ENCODE measurements at regions not wholly inside any gene's neighbourhood (a gene's known extent, or its start where the extent isn't known, plus 50 kb on each side); places are given as distances from the start of the nearest gene placed in this dataset.

GRCh38 chr17:71793518-71793917 is 327.3 kb upstream of the SOX9 start:
- Histone ChIP-seq H3K9me3 (no peaks in the 10 kb centered on the region), H3K4me2 (no peak overlapping the region), H3K4me1 (no peaks in the 10 kb centered on the region), H3K4me3 (no peak overlapping the region), H3K27ac (no peak overlapping the region)
- ChIA-PET POLR2A (no interaction called here), CTCF (interaction anchor here (0.7 to 2.2 kb wide), 2 partner anchors 8 to 1098 kb away, joined by 3 to 6 read pairs; no protein-coding TSS in a partner anchor)
- DNase-seq (ENCODE audit: low read depth in 1 of 2, low spot score in 1 of 2) (no peak), FAIRE-seq (no peak), ATAC-seq (no peak)
- WGBS (ENCODE audit: missing lambda C conversion rate): 37% methylated on average over 2 of the region's 2 CpGs
- no peak for TF ChIP-seq EP300 (IDR thresholded peaks at IDR 0.05)
- TF ChIP-seq POLR2AphosphoS2 (conservative IDR thresholded peaks at IDR 0.05; ENCODE audit: low read length): no peak
- no peak for TF ChIP-seq HEYL (CRISPR knock-in tag; IDR thresholded peaks at IDR 0.05)
- TF ChIP-seq HMGXB4 (CRISPR knock-in tag; IDR thresholded peaks at IDR 0.05; ENCODE audit: borderline replicate concordance): no peak
- no peak for TF ChIP-seq SMC3 (IDR thresholded peaks at IDR 0.05)
- TF ChIP-seq, protein P1, sequence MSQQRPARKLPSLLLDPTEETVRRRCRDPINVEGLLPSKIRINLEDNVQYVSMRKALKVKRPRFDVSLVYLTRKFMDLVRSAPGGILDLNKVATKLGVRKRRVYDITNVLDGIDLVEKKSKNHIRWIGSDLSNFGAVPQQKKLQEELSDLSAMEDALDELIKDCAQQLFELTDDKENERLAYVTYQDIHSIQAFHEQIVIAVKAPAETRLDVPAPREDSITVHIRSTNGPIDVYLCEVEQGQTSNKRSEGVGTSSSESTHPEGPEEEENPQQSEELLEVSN (IDR thresholded peaks at IDR 0.05; ENCODE audit: borderline replicate concordance, low read depth): no peak
- TF ChIP-seq CHD4 (IDR thresholded peaks at IDR 0.05; ENCODE audit: borderline replicate concordance): no peak
- TF ChIP-seq FOXS1 (CRISPR knock-in tag; IDR thresholded peaks at IDR 0.05): no peak

GRCh38 chr17:71798701-71799100 is 322.1 kb upstream of the SOX9 start:
- no peak for DNase-seq (ENCODE audit: low read depth in 1 of 2, low spot score in 1 of 2)
- WGBS (ENCODE audit: missing lambda C conversion rate): 18% methylated on average over 2 of the region's 2 CpGs
- Histone ChIP-seq H3K4me3 (no peak overlapping the region), H3K9me3 (no peaks in the 10 kb centered on the region), H3K4me1 (no peaks in the 10 kb centered on the region), H3K27ac (no peak overlapping the region), H3K4me2 (no peak overlapping the region)
- TF ChIP-seq HES2 (IDR thresholded peaks at IDR 0.05) (no peak), EHF (CRISPR knock-in tag; IDR thresholded peaks at IDR 0.05) (no peak), SREBF2 (IDR thresholded peaks at IDR 0.05) (no peak), BHLHE40 (IDR thresholded peaks at IDR 0.05; ENCODE audit: low read depth, low read length) (no peak), HOXB5 (CRISPR knock-in tag; IDR thresholded peaks at IDR 0.05) (no peak), GATA3 (IDR thresholded peaks at IDR 0.05; ENCODE audit: borderline replicate concordance) (no peak), NFE2L2 (conservative IDR thresholded peaks at IDR 0.05; ENCODE audit: low read length) (no peak)
- no peak for FAIRE-seq
- CTCF ChIA-PET: no interaction called here
- ATAC-seq: no peak
- POLR2A ChIA-PET: no interaction called here

GRCh38 chr17:71799657-71800056 is 321.2 kb upstream of the SOX9 start:
- FAIRE-seq (no peak), ATAC-seq (no peak), DNase-seq (ENCODE audit: low read depth in 1 of 2, low spot score in 1 of 2) (no peak)
- ChIA-PET CTCF (interaction anchor here (0.8 kb wide), 1 partner anchor 19 kb away, joined by 3 read pairs; no protein-coding TSS in a partner anchor), POLR2A (no interaction called here)
- TF ChIP-seq JUN (IDR thresholded peaks at IDR 0.05) (no peak), MAZ (IDR thresholded peaks at IDR 0.05; ENCODE audit: borderline replicate concordance, low read depth, low read length) (no peak), CHD4 (IDR thresholded peaks at IDR 0.05; ENCODE audit: borderline replicate concordance) (no peak), MAFK (IDR thresholded peaks at IDR 0.05; ENCODE audit: partially characterized antibody) (no peak), POLR2A (IDR thresholded peaks at IDR 0.05; ENCODE audit: low read length) (no peak), SMC3 (IDR thresholded peaks at IDR 0.05) (no peak), RCOR1 (IDR thresholded peaks at IDR 0.05; ENCODE audit: low read depth, low read length) (no peak), NPAS2 (CRISPR knock-in tag; IDR thresholded peaks at IDR 0.05; ENCODE audit: borderline replicate concordance) (no peak), RFX5 (IDR thresholded peaks at IDR 0.05) (no peak), HDAC2 (IDR thresholded peaks at IDR 0.05) (no peak), TFCP2L1 (CRISPR knock-in tag; IDR thresholded peaks at IDR 0.05) (no peak), KDM5A (IDR thresholded peaks at IDR 0.05) (no peak), HEYL (CRISPR knock-in tag; IDR thresholded peaks at IDR 0.05) (no peak), RAD21 (conservative IDR thresholded peaks at IDR 0.05 in 1 of 2, IDR thresholded peaks at IDR 0.05 in 1 of 2) (no peak), NFE2L2 (conservative IDR thresholded peaks at IDR 0.05; ENCODE audit: low read length) (no peak), ZFP36 (IDR thresholded peaks at IDR 0.05; ENCODE audit: borderline replicate concordance, partially characterized antibody) (no peak), BCL3 (IDR thresholded peaks at IDR 0.05) (no peak)
- TF ChIP-seq, protein P1 (IDR thresholded peaks at IDR 0.05; ENCODE audit: borderline replicate concordance, low read depth): no peak
- Histone ChIP-seq H3K9me3 (no peaks in the 10 kb centered on the region), H3K4me1 (no peaks in the 10 kb centered on the region), H3K27ac (no peak overlapping the region), H3K4me2 (no peak overlapping the region), H3K4me3 (no peak overlapping the region)
- 42% methylated on average over 3 of the region's 3 CpGs for WGBS (ENCODE audit: missing lambda C conversion rate)
